ENCODE measurements at regions not wholly inside any gene's neighbourhood (a gene's known extent, or its start where the extent isn't known, plus 50 kb on each side); places are given as distances from the start of the nearest gene placed in this dataset.

DNA sequence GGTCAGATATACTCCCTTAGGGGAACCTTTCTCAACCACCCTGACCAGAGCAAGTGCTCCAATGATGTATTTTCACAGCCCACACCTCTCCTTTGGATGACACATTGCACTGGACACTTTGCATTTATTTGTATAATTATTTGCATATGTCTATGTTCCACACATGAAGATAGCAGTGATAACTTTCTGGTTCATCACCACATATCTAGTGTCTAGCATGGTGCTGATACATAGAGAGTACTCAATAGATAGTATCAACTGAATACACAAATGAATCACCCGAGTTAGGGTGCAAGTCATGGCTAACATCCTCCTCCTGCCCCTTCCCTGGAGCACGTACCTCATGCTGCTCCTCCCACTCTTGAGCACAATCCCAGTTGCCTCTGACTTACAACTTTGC is 617.6 kb downstream of the EBF1 start:
- TF ChIP-seq TEAD4 (CRISPR knock-in tag; IDR thresholded peaks at IDR 0.05), result no peak
- no peak for TF ChIP-seq ATF3 (CRISPR knock-in tag; conservative IDR thresholded peaks at IDR 0.05)
- TF ChIP-seq TP53 (CRISPR knock-in tag; IDR thresholded peaks at IDR 0.05), result no peak

Data from WTC11 (cell line).